Nephron (organoid): ENCODE measurements at regions not wholly inside any gene's neighbourhood (a gene's known extent, or its start where the extent isn't known, plus 50 kb on each side); places are given as distances from the start of the nearest gene placed in this dataset.

ENCODE experiments used
- H3K27ac Mint-ChIP-seq, 3 experiments: 2 replicates each; pipeline ENCODE4 v1.8.0; 2020; ENCODE audit warnings: mixed read lengths in 3 of 3, mild to moderate bottlenecking in 2 of 3, moderate library complexity in 1 of 3
- H3K27me3 Mint-ChIP-seq: 2 replicates; pipeline ENCODE4 v1.8.0; 2021; ENCODE audit warnings: low read depth, mild to moderate bottlenecking, moderate library complexity, mixed read lengths
- H3K36me3 Mint-ChIP-seq: 2 replicates; pipeline ENCODE4 v1.8.0; 2020; ENCODE audit warnings: low read depth, mixed read lengths
- H3K4me1 Mint-ChIP-seq: 2 replicates; pipeline ENCODE4 v1.8.0; 2020; ENCODE audit warnings: mixed read lengths
- H3K4me3 Mint-ChIP-seq, 3 experiments: 2 replicates each; pipeline ENCODE4 v1.8.0; 2020; ENCODE audit warnings: mild to moderate bottlenecking in 3 of 3, mixed read lengths in 3 of 3, moderate library complexity in 2 of 3
- H3K9me3 Mint-ChIP-seq: 2 replicates; pipeline ENCODE4 v1.8.0; 2020; ENCODE audit warnings: mixed read lengths
- CTCF ChIP-seq, 3 experiments: fragments of 200-600 bp; sonication (generic); IDR thresholded peaks; one replicate each; pipeline ENCODE4 v1.5.0; 2021; ENCODE audit warnings: antibody characterized with exemption in 3 of 3; ENCODE audit not compliant: unreplicated experiment in 3 of 3

- Mint-ChIP-seq H3K4me3 (no peak overlapping the region), H3K4me1 (no peaks in the 10 kb centered on the region), H3K27me3 (peaks cover 7% of the 10 kb centered on the region), H3K9me3 (peaks cover 7% of the 10 kb centered on the region), H3K27ac (no peak overlapping the region), H3K36me3 (no peaks in the 10 kb centered on the region)
- no peak for TF ChIP-seq CTCF (IDR thresholded peaks at IDR 0.05; ENCODE audit: unreplicated experiment in 3 of 3)
Observed at GRCh38 chr10:107545717-107546116, 381.2 kb upstream of the SORCS1 start.

GRCh38 chr10:107544706-107545520 is 380.4 kb upstream of the SORCS1 start:
- Mint-ChIP-seq H3K4me1 (no peaks in the 10 kb centered on the region), H3K27ac (no peak overlapping the region), H3K27me3 (peaks cover 7% of the 10 kb centered on the region), H3K4me3 (no peak overlapping the region), H3K36me3 (no peaks in the 10 kb centered on the region), H3K9me3 (peaks cover 4% of the 10 kb centered on the region)
- TF ChIP-seq CTCF (IDR thresholded peaks at IDR 0.05; ENCODE audit: unreplicated experiment in 3 of 3) = no peak

- H3K27me3 Mint-ChIP-seq = no peaks in the 10 kb centered on the region
- H3K9me3 Mint-ChIP-seq = peaks cover 1% of the 10 kb centered on the region
- no peak overlapping the region for H3K27ac Mint-ChIP-seq
- no peaks in the 10 kb centered on the region for H3K4me1 Mint-ChIP-seq
- no peak for TF ChIP-seq CTCF (IDR thresholded peaks at IDR 0.05; ENCODE audit: unreplicated experiment in 3 of 3)
- no peak overlapping the region for H3K4me3 Mint-ChIP-seq
- no peaks in the 10 kb centered on the region for H3K36me3 Mint-ChIP-seq
Observed at GRCh38 chr10:107542607-107543006, 378.1 kb upstream of the SORCS1 start.

- TF ChIP-seq CTCF (IDR thresholded peaks at IDR 0.05; ENCODE audit: unreplicated experiment in 3 of 3) = no peak
- no peak overlapping the region for H3K4me3 Mint-ChIP-seq
- H3K27me3 Mint-ChIP-seq = no peaks in the 10 kb centered on the region
- no peaks in the 10 kb centered on the region for H3K36me3 Mint-ChIP-seq
- no peaks in the 10 kb centered on the region for H3K4me1 Mint-ChIP-seq
- H3K27ac Mint-ChIP-seq = no peak overlapping the region
- H3K9me3 Mint-ChIP-seq = peaks cover 3% of the 10 kb centered on the region
Observed at GRCh38 chr10:107542016-107542415, 377.5 kb upstream of the SORCS1 start.

- TF ChIP-seq CTCF (IDR thresholded peaks at IDR 0.05; ENCODE audit: unreplicated experiment in 3 of 3) = no peak
- Mint-ChIP-seq H3K4me3 (no peak overlapping the region), H3K27ac (no peak overlapping the region), H3K27me3 (no peaks in the 10 kb centered on the region), H3K9me3 (peaks cover 3% of the 10 kb centered on the region), H3K36me3 (no peaks in the 10 kb centered on the region), H3K4me1 (no peaks in the 10 kb centered on the region)
Observed at GRCh38 chr10:107540981-107541380, 376.5 kb upstream of the SORCS1 start.

- no peak for TF ChIP-seq CTCF (IDR thresholded peaks at IDR 0.05; ENCODE audit: unreplicated experiment in 3 of 3)
- Mint-ChIP-seq H3K9me3 (no peaks in the 10 kb centered on the region), H3K4me3 (no peak overlapping the region), H3K4me1 (no peaks in the 10 kb centered on the region), H3K36me3 (no peaks in the 10 kb centered on the region), H3K27ac (no peak overlapping the region), H3K27me3 (peaks cover 3% of the 10 kb centered on the region)
Observed at GRCh38 chr10:107529350-107529749, 364.8 kb upstream of the SORCS1 start.
